Endothelial cell of umbilical vein (primary cell): ENCODE measurements at regions not wholly inside any gene's neighbourhood (a gene's known extent, or its start where the extent isn't known, plus 50 kb on each side); places are given as distances from the start of the nearest gene placed in this dataset.

Experiments used
- BruUV-seq: library from RNA; stranded (reverse); fragments of 400-500 nt; replicated peaks from 2 replicates; lab custom pipeline; 2021; lab: Mats Ljungman, UMichigan
- CTCF ChIA-PET: fragments of 300-600, 350-600 bp; sonication (Branson Sonifier 250); formaldehyde crosslinking; loops from one replicate; lab custom pipeline; 2021; ENCODE audit warnings: antibody characterized with exemption, inconsistent platforms; lab: Charles Lee
- POLR2A ChIA-PET: fragments of 300-600, 350-600 bp; sonication (Branson Sonifier 250); formaldehyde crosslinking; loops from one replicate; lab custom pipeline; 2021; ENCODE audit warnings: antibody characterized with exemption, inconsistent platforms; lab: Charles Lee
- DNase-seq: peaks from one replicate; pipeline ENCODE4 v3.0.0-alpha.2; 2011; ENCODE audit warnings: low read depth, low spot score
- FAIRE-seq: peaks from 2 replicates; lab custom pipeline; 2011; peaks lifted over from hg19 to GRCh38; lab: Jason Lieb, UNC
- H2AFZ ChIP-seq: 2 replicates; pipeline ENCODE4 v1.6.0; 2012; ENCODE audit warnings: low read depth, low read length, control low read depth, inconsistent platforms
- H3K27ac ChIP-seq: 2 replicates; pipeline ENCODE4 v1.5.1; 2011; ENCODE audit warnings: low read depth, mild to moderate bottlenecking, control low read depth, low read length, moderate library complexity; ENCODE audit not compliant: insufficient read depth
- H3K27me3 ChIP-seq, 2 experiments: 2 replicates each; pipeline versions ENCODE4 v1.6.0 to v1.6.1; 2011; ENCODE audit warnings: low read length in 2 of 2, mixed read lengths in 1 of 2; ENCODE audit not compliant: control insufficient read depth in 2 of 2, insufficient read depth in 2 of 2
- H3K36me3 ChIP-seq, 2 experiments: 2 replicates in 1 of 2; 3 replicates in 1 of 2; pipeline ENCODE4 v1.5.1; 2011; ENCODE audit warnings: low read length in 2 of 2, mild to moderate bottlenecking in 1 of 2, moderate library complexity in 1 of 2; ENCODE audit not compliant: control insufficient read depth in 2 of 2, insufficient read depth in 2 of 2; ENCODE audit errors: extremely low read depth in 1 of 2
- H3K4me1 ChIP-seq: 3 replicates; pipeline ENCODE4 v1.5.1; 2011; ENCODE audit warnings: mild to moderate bottlenecking, low read length; ENCODE audit not compliant: control insufficient read depth, insufficient read depth; ENCODE audit errors: extremely low read depth
- H3K4me2 ChIP-seq: 2 replicates; pipeline ENCODE4 v1.6.1; 2011; ENCODE audit warnings: low read length, control low read depth, mixed read lengths; ENCODE audit not compliant: insufficient read depth
- H3K4me3 ChIP-seq, 3 experiments: fragments of 200-600 bp in 1 of 3; sonication (generic), shearing (Covaris generic) in 1 of 3; replicated peaks in 1 of 3; 2 replicates each; pipeline ENCODE4 v1.5.1; 2011 to 2016; ENCODE audit warnings: control low read depth in 3 of 3, low read length in 3 of 3, mild to moderate bottlenecking in 2 of 3, inconsistent platforms in 1 of 3, low read depth in 1 of 3, moderate library complexity in 1 of 3; ENCODE audit not compliant: insufficient read depth in 1 of 3
- H3K79me2 ChIP-seq: 2 replicates; pipeline ENCODE4 v1.6.0; 2012; ENCODE audit warnings: low read length, inconsistent platforms; ENCODE audit not compliant: control insufficient read depth, insufficient read depth
- H3K9ac ChIP-seq: replicated peaks from 2 replicates; pipeline ENCODE3; 2011; ENCODE audit warnings: low read length, control low read depth; ENCODE audit not compliant: insufficient read depth; ENCODE audit errors: extremely low read depth
- H3K9me1 ChIP-seq: replicated peaks from 3 replicates; pipeline ENCODE4 v1.6.0; 2011; ENCODE audit warnings: mild to moderate bottlenecking, low read length; ENCODE audit not compliant: control insufficient read depth, insufficient read depth; ENCODE audit errors: extremely low read depth
- H3K9me3 ChIP-seq: replicated peaks from 2 replicates; pipeline ENCODE4 v1.5.1; 2012; ENCODE audit warnings: low read length, inconsistent platforms; ENCODE audit not compliant: control insufficient read depth, insufficient read depth
- H4K20me1 ChIP-seq: replicated peaks from 2 replicates; pipeline ENCODE3; 2011; ENCODE audit warnings: mild to moderate bottlenecking, low read length; ENCODE audit not compliant: control insufficient read depth, insufficient read depth; ENCODE audit errors: extremely low read depth
- EZH2 ChIP-seq: IDR thresholded peaks from 2 replicates; pipeline ENCODE4 v1.6.1; 2012; ENCODE audit warnings: borderline replicate concordance, low read depth, mild to moderate bottlenecking, moderate library complexity, low read length, inconsistent platforms; ENCODE audit not compliant: severe bottlenecking
- FOS ChIP-seq: IDR thresholded peaks from 2 replicates; pipeline ENCODE4 v1.6.1; 2011; ENCODE audit warnings: mild to moderate bottlenecking, low read length, moderate library complexity, borderline replicate concordance; ENCODE audit not compliant: insufficient read depth
- GATA2 ChIP-seq: IDR thresholded peaks from 2 replicates; pipeline ENCODE4 v1.7.0; 2011; ENCODE audit warnings: low read depth, mild to moderate bottlenecking, moderate library complexity, mixed read lengths, low read length; ENCODE audit not compliant: insufficient read length, insufficient read depth
- JUN ChIP-seq: IDR thresholded peaks from 2 replicates; pipeline ENCODE4 v1.6.1; 2011; ENCODE audit warnings: borderline replicate concordance, low read depth; ENCODE audit not compliant: insufficient read length, insufficient read depth
- MYC ChIP-seq: IDR thresholded peaks from one replicate; pipeline ENCODE4 v1.6.1; 2011; ENCODE audit warnings: mild to moderate bottlenecking, low read depth, low read length
- POLR2A ChIP-seq: IDR thresholded peaks from 2 replicates; pipeline ENCODE4 v1.6.1; 2012; ENCODE audit warnings: low read depth, mild to moderate bottlenecking, control low read depth, low read length
- POLR2AphosphoS5 ChIP-seq: IDR thresholded peaks from 2 replicates; pipeline ENCODE4 v1.6.1; 2012; ENCODE audit warnings: low read depth, mild to moderate bottlenecking, control low read depth, low read length, moderate library complexity; ENCODE audit not compliant: insufficient read depth
- dilution Hi-C: fragments of 300-500 bp; cut with MboI; formaldehyde crosslinking; loops from one replicate; pipeline ENCODE4 v1.15.0; 2019; ENCODE audit warnings: low sequenced_read_pairs; ENCODE audit not compliant: extremely low pct_ligation_motif_present
- intact Hi-C: fragments of 100-400 bp; cut with micrococcal nuclease; formaldehyde crosslinking; loops from one replicate; pipeline ENCODE4 v1.10.0; 2022
- TF ChIP-seq, protein P1 (sequence below): IDR thresholded peaks from 2 replicates; pipeline ENCODE4 v1.6.1; 2011; ENCODE audit not compliant: insufficient read depth, insufficient read length
- TF ChIP-seq, protein P2 (sequence below), 2 donors: IDR thresholded peaks; 1 replicate in 1 of 2; 2 replicates in 1 of 2; pipeline ENCODE4 v1.5.1; 2011; ENCODE audit warnings: low read length in 2 of 2, mild to moderate bottlenecking in 2 of 2, moderate library complexity in 2 of 2, control low read depth in 1 of 2, inconsistent platforms in 1 of 2, low read depth in 1 of 2; ENCODE audit not compliant: insufficient read depth in 1 of 2; ENCODE audit errors: extremely low read depth in 1 of 2

DNA sequence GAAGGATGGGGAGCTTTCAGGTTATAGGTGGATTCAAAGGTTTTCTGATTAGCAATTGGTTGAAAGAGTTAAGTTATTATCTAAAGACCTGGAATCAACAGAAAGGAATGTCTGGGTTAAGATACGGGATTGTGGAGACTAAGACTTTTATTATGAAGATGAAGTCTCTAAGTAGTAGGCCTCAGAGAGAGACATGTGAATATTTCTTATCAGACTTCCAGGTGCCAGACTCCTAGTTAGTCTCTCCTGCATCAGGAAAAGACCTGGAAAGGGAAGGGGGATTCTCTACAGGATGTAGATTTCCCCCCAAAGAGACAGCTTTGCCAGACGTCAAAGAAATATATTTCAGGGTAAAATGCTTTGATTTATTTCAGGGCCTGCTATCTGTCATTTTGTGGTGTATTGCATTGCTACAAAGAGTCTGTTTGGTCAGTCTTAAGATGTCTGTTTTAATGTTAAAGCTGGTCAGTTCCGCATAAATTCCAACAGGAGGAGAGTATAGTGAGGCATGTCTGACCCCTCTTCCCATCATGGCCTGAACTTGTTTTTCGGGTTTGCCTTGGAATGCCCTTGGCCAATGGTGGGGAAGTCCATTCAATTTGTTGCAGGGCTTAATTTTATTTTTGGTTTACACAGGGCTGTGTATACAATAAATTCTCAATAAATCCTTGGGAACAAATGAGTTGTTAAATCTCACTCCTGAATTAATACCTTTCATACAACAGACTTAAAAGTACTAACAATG lies 103.4 kb upstream of the RALGAPA2 start:
- CTCF ChIA-PET: interaction anchor here (1.0 kb wide), 1 partner anchor 9 kb away, joined by 3 read pairs; no protein-coding TSS in a partner anchor
- TF ChIP-seq EZH2: no peak
- TF ChIP-seq, protein P1, sequence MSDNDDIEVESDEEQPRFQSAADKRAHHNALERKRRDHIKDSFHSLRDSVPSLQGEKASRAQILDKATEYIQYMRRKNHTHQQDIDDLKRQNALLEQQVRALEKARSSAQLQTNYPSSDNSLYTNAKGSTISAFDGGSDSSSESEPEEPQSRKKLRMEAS: no peak
- no peak for TF ChIP-seq POLR2A
- no peak for TF ChIP-seq JUN
- TF ChIP-seq GATA2: no peak
- TF ChIP-seq POLR2AphosphoS5: no peak
- no peak for TF ChIP-seq FOS
- TF ChIP-seq, protein P2, sequence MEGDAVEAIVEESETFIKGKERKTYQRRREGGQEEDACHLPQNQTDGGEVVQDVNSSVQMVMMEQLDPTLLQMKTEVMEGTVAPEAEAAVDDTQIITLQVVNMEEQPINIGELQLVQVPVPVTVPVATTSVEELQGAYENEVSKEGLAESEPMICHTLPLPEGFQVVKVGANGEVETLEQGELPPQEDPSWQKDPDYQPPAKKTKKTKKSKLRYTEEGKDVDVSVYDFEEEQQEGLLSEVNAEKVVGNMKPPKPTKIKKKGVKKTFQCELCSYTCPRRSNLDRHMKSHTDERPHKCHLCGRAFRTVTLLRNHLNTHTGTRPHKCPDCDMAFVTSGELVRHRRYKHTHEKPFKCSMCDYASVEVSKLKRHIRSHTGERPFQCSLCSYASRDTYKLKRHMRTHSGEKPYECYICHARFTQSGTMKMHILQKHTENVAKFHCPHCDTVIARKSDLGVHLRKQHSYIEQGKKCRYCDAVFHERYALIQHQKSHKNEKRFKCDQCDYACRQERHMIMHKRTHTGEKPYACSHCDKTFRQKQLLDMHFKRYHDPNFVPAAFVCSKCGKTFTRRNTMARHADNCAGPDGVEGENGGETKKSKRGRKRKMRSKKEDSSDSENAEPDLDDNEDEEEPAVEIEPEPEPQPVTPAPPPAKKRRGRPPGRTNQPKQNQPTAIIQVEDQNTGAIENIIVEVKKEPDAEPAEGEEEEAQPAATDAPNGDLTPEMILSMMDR (IDR thresholded peaks at IDR 0.05; ENCODE audit: extremely low read depth in 1 of 2, insufficient read depth in 1 of 2, low read depth in 1 of 2, low read length in 2 of 2): no peak
- TF ChIP-seq MYC: no peak
- intact Hi-C loops: no loop called here
- H3K27me3 ChIP-seq: no peaks in the 10 kb centered on the region
- H3K9ac ChIP-seq: no peak overlapping the region
- H3K9me1 ChIP-seq: no peaks in the 10 kb centered on the region
- no peak for DNase-seq
- POLR2A ChIA-PET: no interaction called here
- no TSS peak for BruUV-seq
- H2AFZ ChIP-seq: no peak overlapping the region
- H3K27ac ChIP-seq: no peak overlapping the region
- H4K20me1 ChIP-seq: no peaks in the 10 kb centered on the region
- no peak overlapping the region for H3K4me2 ChIP-seq
- H3K9me3 ChIP-seq: no peaks in the 10 kb centered on the region
- H3K36me3 ChIP-seq: no peaks in the 10 kb centered on the region
- no peaks in the 10 kb centered on the region for H3K4me1 ChIP-seq
- no peak for FAIRE-seq
- H3K79me2 ChIP-seq: no peaks in the 10 kb centered on the region
- dilution Hi-C loops: no loop called here
- no peak overlapping the region for H3K4me3 ChIP-seq
